H1 (cell line): ENCODE measurements at regions not wholly inside any gene's neighbourhood (a gene's known extent, or its start where the extent isn't known, plus 50 kb on each side); places are given as distances from the start of the nearest gene placed in this dataset.

Source experiments
- ATF3 ChIP-seq: IDR thresholded peaks from 2 replicates; pipeline ENCODE4 v1.6.1; 2011; ENCODE audit warnings: low read depth, mild to moderate bottlenecking, low read length; ENCODE audit not compliant: insufficient read depth
- BCL11A ChIP-seq, 2 experiments: IDR thresholded peaks; one replicate each; pipeline ENCODE4 v1.6.1; 2011; ENCODE audit warnings: low read depth in 2 of 2, low read length in 2 of 2, mild to moderate bottlenecking in 2 of 2
- BRCA1 ChIP-seq: IDR thresholded peaks from 2 replicates; pipeline ENCODE4 v1.6.1; 2012; ENCODE audit warnings: low read depth, low read length, improper control_type of control experiment
- JUND ChIP-seq: IDR thresholded peaks from 2 replicates; pipeline ENCODE4 v1.6.1; 2011; ENCODE audit warnings: mild to moderate bottlenecking, improper control_type of control experiment, low read length
- SIN3A ChIP-seq, 2 experiments: IDR thresholded peaks in 1 of 2; conservative IDR thresholded peaks in 1 of 2; 2 replicates each; pipeline ENCODE4 v1.6.1; 2011 to 2012; ENCODE audit warnings: low read length in 2 of 2, improper control_type of control experiment in 1 of 2, low read depth in 1 of 2, mild to moderate bottlenecking in 1 of 2
- ZNF274 ChIP-seq: IDR thresholded peaks from 2 replicates; pipeline ENCODE4 v1.7.0; 2012; ENCODE audit warnings: low read length, borderline replicate concordance; ENCODE audit errors: extremely low read depth

GRCh38 chr2:132275396-132275795, 113.6 kb upstream of the ANKRD30BL start (continued):
- TF ChIP-seq JUND: no peak
- no peak for TF ChIP-seq ZNF274
- TF ChIP-seq BRCA1: no peak
- no peak for TF ChIP-seq SIN3A (conservative IDR thresholded peaks at IDR 0.05 in 1 of 2, IDR thresholded peaks at IDR 0.05 in 1 of 2; ENCODE audit: low read depth in 1 of 2, low read length in 2 of 2)
- TF ChIP-seq BCL11A (IDR thresholded peaks at IDR 0.05; ENCODE audit: low read depth in 2 of 2, low read length in 2 of 2): no peak
- TF ChIP-seq ATF3: no peak
- TF ChIP-seq, all 59 proteins: peak for 0
